Smooth muscle cell (in vitro differentiated cells): ENCODE measurements at regions not wholly inside any gene's neighbourhood (a gene's known extent, or its start where the extent isn't known, plus 50 kb on each side); places are given as distances from the start of the nearest gene placed in this dataset.

Source experiments
- DNase-seq: peaks from one replicate; lab custom pipeline; 2025; ENCODE audit not compliant: unreplicated experiment; lab: John Stamatoyannopoulos, UW
- H2AFZ ChIP-seq: fragments of 200-600 bp; sonication (generic); 2 replicates; pipeline ENCODE4 v1.6.0; 2016; ENCODE audit warnings: antibody characterized with exemption, low read depth, mild to moderate bottlenecking
- H3F3A ChIP-seq: fragments of 200-600 bp; sonication (generic); 2 replicates; pipeline ENCODE4 v1.6.0; 2017; ENCODE audit warnings: antibody characterized with exemption, low read depth
- H3K27ac ChIP-seq: fragments of 200-600 bp; sonication (generic); 2 replicates; pipeline ENCODE4 v1.5.1; 2016; ENCODE audit warnings: low read depth, mild to moderate bottlenecking
- H3K27me3 ChIP-seq: fragments of 200-600 bp; sonication (generic); 2 replicates; pipeline ENCODE4 v1.6.1; 2016; ENCODE audit warnings: low read depth, mild to moderate bottlenecking
- H3K36me3 ChIP-seq: fragments of 200-600 bp; sonication (generic); 2 replicates; pipeline ENCODE4 v1.5.1; 2016; ENCODE audit warnings: low read depth
- H3K4me1 ChIP-seq: fragments of 200-600 bp; sonication (generic); 2 replicates; pipeline ENCODE4 v1.5.1; 2016; ENCODE audit warnings: low read depth
- H3K4me2 ChIP-seq: fragments of 200-600 bp; sonication (generic); 2 replicates; pipeline ENCODE4 v1.6.0; 2016; ENCODE audit warnings: mild to moderate bottlenecking
- H3K4me3 ChIP-seq: fragments of 200-600 bp; sonication (generic); 2 replicates; pipeline ENCODE4 v1.5.1; 2016; ENCODE audit warnings: mild to moderate bottlenecking
- H3K79me2 ChIP-seq: fragments of 200-600 bp; sonication (generic); 2 replicates; pipeline ENCODE4 v1.6.0; 2016; ENCODE audit warnings: low read depth, mild to moderate bottlenecking
- H3K9ac ChIP-seq: fragments of 200-600 bp; sonication (generic); 2 replicates; pipeline ENCODE4 v1.6.0; 2016; ENCODE audit warnings: low read depth
- H3K9me3 ChIP-seq: fragments of 200-600 bp; sonication (generic); replicated peaks from 2 replicates; pipeline ENCODE4 v1.5.1; 2016; ENCODE audit warnings: low read depth
- H4K20me1 ChIP-seq: fragments of 200-600 bp; sonication (generic); 2 replicates; pipeline ENCODE4 v1.6.0; 2016; ENCODE audit warnings: low read depth
- WGBS: methylation state at CpG from one replicate; pipeline ENCODE4 v1.1.7; 2016; ENCODE audit warnings: low lambda C conversion rate; 5-methylcytosine and 5-hydroxymethylcytosine counted together
- TF ChIP-seq, protein P1 (sequence below): fragments of 200-600 bp; sonication (generic); IDR thresholded peaks from 2 replicates; pipeline ENCODE4 v1.5.1; 2017; ENCODE audit warnings: borderline replicate concordance, mild to moderate bottlenecking, antibody characterized with exemption; ENCODE audit not compliant: insufficient read depth, poor library complexity, severe bottlenecking

DNA sequence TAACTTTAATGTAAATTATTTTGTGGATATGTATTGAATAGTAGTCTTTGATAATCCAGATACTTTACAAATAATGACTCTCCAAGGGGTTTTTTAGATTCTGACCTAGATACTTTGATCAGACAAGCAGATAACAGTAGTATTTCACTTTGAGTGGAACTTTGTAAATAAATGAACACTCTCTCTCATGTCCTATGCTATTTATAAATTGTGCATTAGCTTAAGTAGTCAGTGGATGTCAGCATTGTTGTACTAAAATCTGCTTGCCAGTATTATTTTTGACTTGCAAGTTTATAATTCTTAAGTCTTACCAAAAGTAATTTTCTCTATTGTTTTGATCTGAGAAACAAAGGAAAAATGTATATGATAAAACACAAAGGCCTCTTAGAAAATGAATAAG lies 1113.1 kb upstream of the NRXN1 start:
- Histone ChIP-seq H3K9ac (no peak overlapping the region), H4K20me1 (no peaks in the 10 kb centered on the region), H3K36me3 (no peaks in the 10 kb centered on the region), H2AFZ (no peak overlapping the region), H3K79me2 (no peaks in the 10 kb centered on the region), H3K27ac (no peak overlapping the region), H3K4me3 (no peak overlapping the region), H3K27me3 (no peaks in the 10 kb centered on the region), H3K4me2 (no peak overlapping the region), H3F3A (no peaks in the 10 kb centered on the region), H3K9me3 (no peaks in the 10 kb centered on the region), H3K4me1 (no peaks in the 10 kb centered on the region)
- no peak for DNase-seq
- TF ChIP-seq, protein P1, sequence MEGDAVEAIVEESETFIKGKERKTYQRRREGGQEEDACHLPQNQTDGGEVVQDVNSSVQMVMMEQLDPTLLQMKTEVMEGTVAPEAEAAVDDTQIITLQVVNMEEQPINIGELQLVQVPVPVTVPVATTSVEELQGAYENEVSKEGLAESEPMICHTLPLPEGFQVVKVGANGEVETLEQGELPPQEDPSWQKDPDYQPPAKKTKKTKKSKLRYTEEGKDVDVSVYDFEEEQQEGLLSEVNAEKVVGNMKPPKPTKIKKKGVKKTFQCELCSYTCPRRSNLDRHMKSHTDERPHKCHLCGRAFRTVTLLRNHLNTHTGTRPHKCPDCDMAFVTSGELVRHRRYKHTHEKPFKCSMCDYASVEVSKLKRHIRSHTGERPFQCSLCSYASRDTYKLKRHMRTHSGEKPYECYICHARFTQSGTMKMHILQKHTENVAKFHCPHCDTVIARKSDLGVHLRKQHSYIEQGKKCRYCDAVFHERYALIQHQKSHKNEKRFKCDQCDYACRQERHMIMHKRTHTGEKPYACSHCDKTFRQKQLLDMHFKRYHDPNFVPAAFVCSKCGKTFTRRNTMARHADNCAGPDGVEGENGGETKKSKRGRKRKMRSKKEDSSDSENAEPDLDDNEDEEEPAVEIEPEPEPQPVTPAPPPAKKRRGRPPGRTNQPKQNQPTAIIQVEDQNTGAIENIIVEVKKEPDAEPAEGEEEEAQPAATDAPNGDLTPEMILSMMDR, result no peak

DNA sequence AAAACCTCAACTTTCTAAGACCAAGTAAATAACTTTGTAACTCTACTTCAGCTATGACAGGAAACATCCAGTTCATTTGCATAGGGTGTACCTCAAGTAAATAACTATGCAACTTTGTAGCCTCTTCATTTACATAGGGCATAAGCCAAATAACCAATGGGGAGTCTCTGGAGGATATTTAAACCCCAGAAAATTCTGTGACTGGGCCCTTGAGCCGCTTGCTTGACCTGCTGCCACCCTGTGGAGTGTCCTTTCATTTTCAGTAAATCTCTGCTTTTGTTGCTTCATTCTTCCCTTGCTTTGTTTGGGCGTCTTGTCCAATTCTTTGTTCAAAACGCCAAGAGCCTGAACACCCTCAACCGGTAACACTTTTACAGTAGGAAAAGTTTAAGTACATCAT lies 1112.7 kb upstream of the NRXN1 start:
- no peak overlapping the region for H3K27ac ChIP-seq
- no peak overlapping the region for H3K9ac ChIP-seq
- DNase-seq, result no peak
- no peaks in the 10 kb centered on the region for H3K36me3 ChIP-seq
- H3K79me2 ChIP-seq, result no peaks in the 10 kb centered on the region
- no peaks in the 10 kb centered on the region for H3K4me1 ChIP-seq
- no peak overlapping the region for H3K4me3 ChIP-seq
- 90% methylated on average over 4 of the region's 4 CpGs for WGBS
- no peaks in the 10 kb centered on the region for H4K20me1 ChIP-seq
- no peak overlapping the region for H2AFZ ChIP-seq
- no peak overlapping the region for H3K4me2 ChIP-seq
- H3F3A ChIP-seq, result no peaks in the 10 kb centered on the region
- TF ChIP-seq, protein P1, result no peak
- no peaks in the 10 kb centered on the region for H3K9me3 ChIP-seq
- no peaks in the 10 kb centered on the region for H3K27me3 ChIP-seq

DNA sequence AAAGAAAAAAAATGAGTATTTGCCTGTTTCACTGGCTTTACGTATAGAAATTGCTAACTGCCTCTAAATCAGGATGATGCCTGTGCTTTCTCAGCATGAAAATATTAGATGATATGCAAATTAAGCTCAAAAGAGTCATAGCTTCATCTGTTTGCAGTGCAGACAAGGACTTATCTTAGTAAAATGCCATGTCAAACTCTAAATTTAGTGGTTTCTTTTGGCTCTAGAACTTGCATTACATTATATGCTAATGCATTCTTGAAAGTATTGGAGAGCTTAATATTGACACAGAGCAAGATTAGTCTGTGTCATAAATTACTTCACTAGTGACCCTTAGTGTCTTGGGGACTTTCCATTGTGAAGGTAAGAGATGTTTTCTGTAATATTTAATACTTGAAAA lies 1109.1 kb upstream of the NRXN1 start:
- Histone ChIP-seq H3K4me3 (no peak overlapping the region), H3K4me1 (no peaks in the 10 kb centered on the region), H3K27me3 (no peaks in the 10 kb centered on the region), H2AFZ (no peak overlapping the region), H3K9ac (no peak overlapping the region), H3F3A (no peaks in the 10 kb centered on the region), H3K79me2 (no peaks in the 10 kb centered on the region), H3K4me2 (no peak overlapping the region), H3K27ac (no peak overlapping the region), H3K36me3 (no peaks in the 10 kb centered on the region), H4K20me1 (no peaks in the 10 kb centered on the region), H3K9me3 (no peaks in the 10 kb centered on the region)
- 83% methylated on average over 1 of the region's 1 CpG for WGBS
- DNase-seq, result no peak
- TF ChIP-seq, protein P1, result no peak

DNA sequence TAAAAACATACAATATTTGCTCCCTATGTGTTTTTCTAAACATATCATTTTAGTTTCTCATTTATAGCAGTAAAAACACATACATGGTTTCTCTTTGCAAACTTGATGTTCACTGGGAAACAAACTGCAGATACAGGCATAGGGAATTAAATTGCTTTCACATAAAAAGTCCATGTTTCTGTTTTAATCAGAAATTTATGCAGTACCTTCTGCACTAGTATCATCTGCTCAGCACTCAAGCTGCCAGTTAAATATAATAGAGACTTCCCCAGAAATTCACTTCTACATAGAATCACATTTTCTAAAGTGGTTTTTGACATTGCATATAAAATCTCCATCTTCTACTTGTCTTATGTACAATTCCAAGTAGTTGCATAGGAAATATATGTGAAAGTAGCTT lies 1107.3 kb upstream of the NRXN1 start:
- Histone ChIP-seq H3K79me2 (no peaks in the 10 kb centered on the region), H3F3A (no peaks in the 10 kb centered on the region), H3K9me3 (no peaks in the 10 kb centered on the region), H3K9ac (no peak overlapping the region), H3K27me3 (no peaks in the 10 kb centered on the region), H4K20me1 (no peaks in the 10 kb centered on the region), H3K27ac (no peak overlapping the region), H3K4me2 (no peak overlapping the region), H2AFZ (no peak overlapping the region), H3K36me3 (no peaks in the 10 kb centered on the region), H3K4me1 (no peaks in the 10 kb centered on the region), H3K4me3 (no peak overlapping the region)
- no peak for DNase-seq
- TF ChIP-seq, protein P1, result no peak
